Progenitor cell of endocrine pancreas (in vitro differentiated cells): ENCODE measurements at regions not wholly inside any gene's neighbourhood (a gene's known extent, or its start where the extent isn't known, plus 50 kb on each side); places are given as distances from the start of the nearest gene placed in this dataset.

Source experiments
- DNase-seq: peaks from one replicate; pipeline ENCODE4 v3.0.0; 2021; ENCODE audit warnings: low spot score; ENCODE audit not compliant: unreplicated experiment
- H3K27ac Mint-ChIP-seq: 2 replicates; pipeline ENCODE4 v1.8.0; 2021; ENCODE audit warnings: mild to moderate bottlenecking, moderate library complexity, mixed read lengths
- H3K27me3 Mint-ChIP-seq: 2 replicates; pipeline ENCODE4 v1.8.0; 2021; ENCODE audit warnings: mixed read lengths
- H3K36me3 Mint-ChIP-seq: 2 replicates; pipeline ENCODE4 v1.8.0; 2022; ENCODE audit warnings: mixed read lengths; ENCODE audit not compliant: insufficient read depth
- H3K4me1 Mint-ChIP-seq: 2 replicates; pipeline ENCODE4 v1.8.0; 2021; ENCODE audit warnings: low read depth, mixed read lengths
- H3K4me3 Mint-ChIP-seq: 2 replicates; pipeline ENCODE4 v1.8.0; 2021; ENCODE audit warnings: low read depth, mild to moderate bottlenecking, moderate library complexity, mixed read lengths
- H3K9me3 Mint-ChIP-seq: 2 replicates; pipeline ENCODE4 v1.8.0; 2021; ENCODE audit warnings: low read depth, mixed read lengths
- CTCF ChIP-seq: fragments of 200-600 bp; sonication (generic); IDR thresholded peaks from one replicate; pipeline ENCODE4 v1.5.0; 2021; ENCODE audit warnings: antibody characterized with exemption, mild to moderate bottlenecking; ENCODE audit not compliant: unreplicated experiment

GRCh38 chr17:73706858-73707257, 62.6 kb upstream of the SDK2 start:
- peaks cover 70% of the 10 kb centered on the region for H3K27me3 Mint-ChIP-seq
- H3K27ac Mint-ChIP-seq = no peak overlapping the region
- H3K36me3 Mint-ChIP-seq = no peaks in the 10 kb centered on the region
- DNase-seq = no peak
- H3K9me3 Mint-ChIP-seq = peaks cover 2% of the 10 kb centered on the region
- peaks cover 4% of the 10 kb centered on the region for H3K4me1 Mint-ChIP-seq
- no peak overlapping the region for H3K4me3 Mint-ChIP-seq
- TF ChIP-seq CTCF = no peak

- Mint-ChIP-seq H3K9me3 (peaks cover 2% of the 10 kb centered on the region), H3K27ac (no peak overlapping the region), H3K36me3 (no peaks in the 10 kb centered on the region), H3K27me3 (peaks cover 72% of the 10 kb centered on the region), H3K4me3 (no peak overlapping the region), H3K4me1 (peaks cover 2% of the 10 kb centered on the region)
- no peak for DNase-seq
- no peak for TF ChIP-seq CTCF
Observed at GRCh38 chr17:73707358-73707757, 63.1 kb upstream of the SDK2 start.

- peaks cover 2% of the 10 kb centered on the region for H3K9me3 Mint-ChIP-seq
- H3K36me3 Mint-ChIP-seq = no peaks in the 10 kb centered on the region
- H3K27ac Mint-ChIP-seq = no peak overlapping the region
- peaks cover 76% of the 10 kb centered on the region for H3K27me3 Mint-ChIP-seq
- peak; percentile 81 for TF ChIP-seq CTCF
- H3K4me1 Mint-ChIP-seq = peaks cover 2% of the 10 kb centered on the region
- DNase-seq = peak; percentile 76
- H3K4me3 Mint-ChIP-seq = no peak overlapping the region
Observed at GRCh38 chr17:73710095-73710592, 65.9 kb upstream of the SDK2 start.

GRCh38 chr17:73711184-73711583, 66.9 kb upstream of the SDK2 start:
- peaks cover 80% of the 10 kb centered on the region for H3K27me3 Mint-ChIP-seq
- H3K27ac Mint-ChIP-seq = no peak overlapping the region

GRCh38 chr17:73711916-73712315, 67.7 kb upstream of the SDK2 start:
- no peaks in the 10 kb centered on the region for H3K36me3 Mint-ChIP-seq
- H3K4me3 Mint-ChIP-seq = no peak overlapping the region
- H3K9me3 Mint-ChIP-seq = peaks cover 2% of the 10 kb centered on the region
- H3K27ac Mint-ChIP-seq = no peak overlapping the region
- DNase-seq = no peak
- H3K27me3 Mint-ChIP-seq = peaks cover 80% of the 10 kb centered on the region
- no peak for TF ChIP-seq CTCF
- H3K4me1 Mint-ChIP-seq = peaks cover 2% of the 10 kb centered on the region

More at GRCh38 chr17:73711184-73711583, 66.9 kb upstream of the SDK2 start:
- H3K4me3 Mint-ChIP-seq = no peak overlapping the region
- no peaks in the 10 kb centered on the region for H3K36me3 Mint-ChIP-seq
- peaks cover 2% of the 10 kb centered on the region for H3K9me3 Mint-ChIP-seq
- TF ChIP-seq CTCF = no peak
- no peak for DNase-seq
- peaks cover 2% of the 10 kb centered on the region for H3K4me1 Mint-ChIP-seq
